Stimulated activated CD8-positive, alpha-beta memory T cell treated with anti-CD3 and anti-CD28 coated beads, Interleukin-4, amount 100 ng/mL, for 1 hour (primary cell): ENCODE measurements at regions not wholly inside any gene's neighbourhood (a gene's known extent, or its start where the extent isn't known, plus 50 kb on each side); places are given as distances from the start of the nearest gene placed in this dataset.

Source experiments
- DNase-seq, 2 donors: peaks; one replicate each; pipeline ENCODE4 v3.0.0-alpha.2; 2020; ENCODE audit warnings: low read depth in 2 of 2, low spot score in 1 of 2

- no peak for DNase-seq
These were observed 54.7 kb upstream of the DSCAM start for GRCh38 chr21:40901691-40902090.

- DNase-seq, result no peak
These were observed 55.3 kb upstream of the DSCAM start for GRCh38 chr21:40902299-40902698.

- DNase-seq, result no peak
These were observed 56.0 kb upstream of the DSCAM start for GRCh38 chr21:40902993-40903392.

GRCh38 chr21:40905251-40905650 lies 58.3 kb upstream of the DSCAM start:
- DNase-seq, result no peak

GRCh38 chr21:40912375-40912774 lies 65.4 kb upstream of the DSCAM start:
- no peak for DNase-seq

GRCh38 chr21:40915114-40915513 lies 68.2 kb upstream of the DSCAM start:
- no peak for DNase-seq

- no peak for DNase-seq
These were observed 76.4 kb upstream of the DSCAM start for GRCh38 chr21:40923407-40923806.

GRCh38 chr21:40923901-40924300 lies 76.9 kb upstream of the DSCAM start:
- no peak for DNase-seq

GRCh38 chr21:40924641-40925040 lies 77.7 kb upstream of the DSCAM start:
- DNase-seq, result no peak

GRCh38 chr21:40926238-40926637 lies 79.3 kb upstream of the DSCAM start:
- DNase-seq, result no peak

GRCh38 chr21:40929833-40930232 lies 82.9 kb upstream of the DSCAM start:
- DNase-seq, result no peak

- DNase-seq, result no peak
These were observed 84.2 kb upstream of the DSCAM start for GRCh38 chr21:40931197-40931596.

- DNase-seq, result no peak
These were observed 89.2 kb upstream of the DSCAM start for GRCh38 chr21:40936178-40936577.

- no peak for DNase-seq
These were observed 89.9 kb upstream of the DSCAM start for GRCh38 chr21:40936771-40937261.

- DNase-seq, result no peak
These were observed 91.1 kb upstream of the DSCAM start for GRCh38 chr21:40938078-40938477.

GRCh38 chr21:40938611-40939010 lies 91.7 kb upstream of the DSCAM start:
- no peak for DNase-seq

GRCh38 chr21:40947713-40948112 lies 100.8 kb upstream of the DSCAM start:
- DNase-seq, result no peak

- DNase-seq, result no peak
These were observed 104.0 kb upstream of the DSCAM start for GRCh38 chr21:40950970-40951369.

GRCh38 chr21:40952551-40953323 lies 105.8 kb upstream of the DSCAM start:
- DNase-seq, result no peak

- no peak for DNase-seq
These were observed 117.7 kb upstream of the DSCAM start for GRCh38 chr21:40964691-40965090.

GRCh38 chr21:40967771-40968170 lies 120.8 kb upstream of the DSCAM start:
- DNase-seq, result no peak

- no peak for DNase-seq
These were observed 125.2 kb upstream of the DSCAM start for GRCh38 chr21:40972151-40972550.
